ENCODE measurements at regions not wholly inside any gene's neighbourhood (a gene's known extent, or its start where the extent isn't known, plus 50 kb on each side); places are given as distances from the start of the nearest gene placed in this dataset.

DNA sequence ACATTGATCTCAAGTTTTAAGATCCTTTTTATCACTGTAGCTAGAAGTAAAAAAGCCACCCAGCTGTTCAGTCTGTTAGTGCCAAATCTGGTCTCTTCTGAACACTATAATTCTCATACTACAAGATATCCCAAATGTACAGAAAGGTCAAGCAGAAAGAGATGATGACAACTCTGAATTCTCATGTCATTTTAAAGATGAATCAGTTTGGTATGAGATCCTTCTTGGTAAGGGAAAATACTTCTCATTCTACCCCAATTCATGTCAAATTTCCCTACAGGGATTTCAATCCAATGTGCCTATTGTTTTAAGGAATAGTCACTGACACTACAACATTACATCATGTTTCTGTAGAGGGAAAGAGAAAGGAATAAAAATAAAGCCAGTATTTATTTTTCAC, 184.5 kb downstream of the CPEB2 start:
- TF ChIP-seq, protein P1, sequence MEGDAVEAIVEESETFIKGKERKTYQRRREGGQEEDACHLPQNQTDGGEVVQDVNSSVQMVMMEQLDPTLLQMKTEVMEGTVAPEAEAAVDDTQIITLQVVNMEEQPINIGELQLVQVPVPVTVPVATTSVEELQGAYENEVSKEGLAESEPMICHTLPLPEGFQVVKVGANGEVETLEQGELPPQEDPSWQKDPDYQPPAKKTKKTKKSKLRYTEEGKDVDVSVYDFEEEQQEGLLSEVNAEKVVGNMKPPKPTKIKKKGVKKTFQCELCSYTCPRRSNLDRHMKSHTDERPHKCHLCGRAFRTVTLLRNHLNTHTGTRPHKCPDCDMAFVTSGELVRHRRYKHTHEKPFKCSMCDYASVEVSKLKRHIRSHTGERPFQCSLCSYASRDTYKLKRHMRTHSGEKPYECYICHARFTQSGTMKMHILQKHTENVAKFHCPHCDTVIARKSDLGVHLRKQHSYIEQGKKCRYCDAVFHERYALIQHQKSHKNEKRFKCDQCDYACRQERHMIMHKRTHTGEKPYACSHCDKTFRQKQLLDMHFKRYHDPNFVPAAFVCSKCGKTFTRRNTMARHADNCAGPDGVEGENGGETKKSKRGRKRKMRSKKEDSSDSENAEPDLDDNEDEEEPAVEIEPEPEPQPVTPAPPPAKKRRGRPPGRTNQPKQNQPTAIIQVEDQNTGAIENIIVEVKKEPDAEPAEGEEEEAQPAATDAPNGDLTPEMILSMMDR (IDR thresholded peaks at IDR 0.05; ENCODE audit: poor library complexity, severe bottlenecking): no peak
- TF ChIP-seq, protein P2, sequence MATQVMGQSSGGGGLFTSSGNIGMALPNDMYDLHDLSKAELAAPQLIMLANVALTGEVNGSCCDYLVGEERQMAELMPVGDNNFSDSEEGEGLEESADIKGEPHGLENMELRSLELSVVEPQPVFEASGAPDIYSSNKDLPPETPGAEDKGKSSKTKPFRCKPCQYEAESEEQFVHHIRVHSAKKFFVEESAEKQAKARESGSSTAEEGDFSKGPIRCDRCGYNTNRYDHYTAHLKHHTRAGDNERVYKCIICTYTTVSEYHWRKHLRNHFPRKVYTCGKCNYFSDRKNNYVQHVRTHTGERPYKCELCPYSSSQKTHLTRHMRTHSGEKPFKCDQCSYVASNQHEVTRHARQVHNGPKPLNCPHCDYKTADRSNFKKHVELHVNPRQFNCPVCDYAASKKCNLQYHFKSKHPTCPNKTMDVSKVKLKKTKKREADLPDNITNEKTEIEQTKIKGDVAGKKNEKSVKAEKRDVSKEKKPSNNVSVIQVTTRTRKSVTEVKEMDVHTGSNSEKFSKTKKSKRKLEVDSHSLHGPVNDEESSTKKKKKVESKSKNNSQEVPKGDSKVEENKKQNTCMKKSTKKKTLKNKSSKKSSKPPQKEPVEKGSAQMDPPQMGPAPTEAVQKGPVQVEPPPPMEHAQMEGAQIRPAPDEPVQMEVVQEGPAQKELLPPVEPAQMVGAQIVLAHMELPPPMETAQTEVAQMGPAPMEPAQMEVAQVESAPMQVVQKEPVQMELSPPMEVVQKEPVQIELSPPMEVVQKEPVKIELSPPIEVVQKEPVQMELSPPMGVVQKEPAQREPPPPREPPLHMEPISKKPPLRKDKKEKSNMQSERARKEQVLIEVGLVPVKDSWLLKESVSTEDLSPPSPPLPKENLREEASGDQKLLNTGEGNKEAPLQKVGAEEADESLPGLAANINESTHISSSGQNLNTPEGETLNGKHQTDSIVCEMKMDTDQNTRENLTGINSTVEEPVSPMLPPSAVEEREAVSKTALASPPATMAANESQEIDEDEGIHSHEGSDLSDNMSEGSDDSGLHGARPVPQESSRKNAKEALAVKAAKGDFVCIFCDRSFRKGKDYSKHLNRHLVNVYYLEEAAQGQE (IDR thresholded peaks at IDR 0.05; ENCODE audit: borderline replicate concordance): no peak
- TF ChIP-seq EZH2 (IDR thresholded peaks at IDR 0.05; ENCODE audit: borderline replicate concordance, insufficient read depth, low read length, poor library complexity, severe bottlenecking) (no peak), RAD21 (conservative IDR thresholded peaks at IDR 0.05) (no peak), TAF1 (IDR thresholded peaks at IDR 0.05; ENCODE audit: low read depth) (no peak)

All from neural cell (in vitro differentiated cells).